ENCODE measurements at regions not wholly inside any gene's neighbourhood (a gene's known extent, or its start where the extent isn't known, plus 50 kb on each side); places are given as distances from the start of the nearest gene placed in this dataset.

DNA sequence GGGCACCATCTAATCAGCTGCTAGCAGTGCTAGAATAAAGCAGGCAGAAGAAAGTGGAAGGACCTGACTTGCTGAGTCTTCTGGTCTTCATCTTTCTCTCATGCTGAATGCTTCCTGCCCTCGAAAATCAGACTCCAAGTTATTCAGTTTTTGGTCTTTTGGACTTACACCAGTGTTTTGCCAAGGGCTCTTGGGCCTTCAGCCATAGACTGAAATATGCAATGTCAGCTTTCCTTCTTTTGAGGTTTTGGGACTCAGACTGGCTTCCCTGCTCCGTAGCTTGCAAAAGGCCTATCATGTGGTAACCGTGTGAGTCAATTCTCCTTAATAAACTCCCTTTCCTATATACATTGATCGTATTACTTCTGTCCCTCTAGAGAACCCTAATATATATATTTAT, 159.3 kb downstream of the SLCO1B3 start:
- no peak overlapping the region for H2BK5ac ChIP-seq (ENCODE audit: insufficient read length, low read length)
- no peak for TF ChIP-seq CTCF (conservative IDR thresholded peaks at IDR 0.05)
- H2AK5ac ChIP-seq (ENCODE audit: insufficient read length, low read length): no peak overlapping the region
- Mint-ChIP-seq H3K27me3 (ENCODE audit: low read depth) (no peaks in the 10 kb centered on the region), H3K27ac (no peak overlapping the region), H3K4me3 (no peak overlapping the region; a peak in 1 of 5 replicates), H3K36me3 (ENCODE audit: insufficient read depth in 1 of 3, low read depth in 3 of 3) (peaks cover 2 to 9% (median 3%) of the 10 kb centered on the region in 3 experiments; a peak in 5 of 7 replicates), H3K9me3 (peaks cover 26 to 30% of the 10 kb centered on the region in 2 experiments), H3K4me1 (no peaks in the 10 kb centered on the region)
- H3K4me1 ChIP-seq (ENCODE audit: insufficient read depth, low read length): no peaks in the 10 kb centered on the region
- H3K27ac ChIP-seq (ENCODE audit: insufficient read length, low read depth, low read length): no peak overlapping the region
- no peak for DNase-seq
- no peak overlapping the region for H2BK20ac ChIP-seq (ENCODE audit: low read depth, low read length, poor library complexity, severe bottlenecking)
- WGBS (ENCODE audit: extremely low coverage, insufficient read length, low lambda C conversion rate): no CpG with 5 or more reads among the region's 4 CpGs
- H3K4ac ChIP-seq (ENCODE audit: low read depth, low read length): no peak overlapping the region
- H4K8ac ChIP-seq (replicated peaks; ENCODE audit: insufficient read length, low read depth, low read length): no peak overlapping the region
- no peaks in the 10 kb centered on the region for H3K79me2 ChIP-seq (ENCODE audit: insufficient read depth, low read length)
- no peak overlapping the region for H3K56ac ChIP-seq (ENCODE audit: insufficient read length, low read depth, low read length)
- no peak overlapping the region for H2BK120ac ChIP-seq (ENCODE audit: low read depth, low read length, poor library complexity, severe bottlenecking)
- H2AFZ ChIP-seq (ENCODE audit: low read length): no peak overlapping the region
- no peaks in the 10 kb centered on the region for H3K79me1 ChIP-seq (ENCODE audit: insufficient read depth, low read depth, low read length, poor library complexity, severe bottlenecking)
- no peaks in the 10 kb centered on the region for H3K9me3 ChIP-seq (ENCODE audit: control insufficient read depth, low read depth, low read length)
- no peak overlapping the region for H3K14ac ChIP-seq (ENCODE audit: insufficient read depth, low read length)
- H4K91ac ChIP-seq (ENCODE audit: insufficient read length, low read depth, low read length): no peak overlapping the region
- H4K5ac ChIP-seq (ENCODE audit: insufficient read length, low read depth, low read length): no peak overlapping the region
- no peak overlapping the region for H3K18ac ChIP-seq (ENCODE audit: insufficient read length, low read depth, low read length)
- no peak overlapping the region for H3K9ac ChIP-seq (ENCODE audit: extremely low read depth, insufficient read length, low read length)
- H3K27me3 ChIP-seq (ENCODE audit: insufficient read depth, low read length): no peaks in the 10 kb centered on the region
- H3K23me2 ChIP-seq (ENCODE audit: insufficient read length, low read depth, low read length, poor library complexity, severe bottlenecking): no peaks in the 10 kb centered on the region
- H3T11ph ChIP-seq (ENCODE audit: low read length): no peak overlapping the region
- no peak overlapping the region for H3K4me2 ChIP-seq (ENCODE audit: insufficient read depth, insufficient read length, low read length)
- no peak overlapping the region for H2BK15ac ChIP-seq (ENCODE audit: low read depth, low read length)
- H2BK12ac ChIP-seq (ENCODE audit: insufficient read length, low read depth, low read length): no peak overlapping the region
- no peak overlapping the region for H3K23ac ChIP-seq (ENCODE audit: insufficient read length, low read depth, low read length)
- H4K20me1 ChIP-seq (ENCODE audit: control insufficient read depth, insufficient read depth, insufficient read length): no peaks in the 10 kb centered on the region
